Naive B cell (primary cell): ENCODE measurements at regions not wholly inside any gene's neighbourhood (a gene's known extent, or its start where the extent isn't known, plus 50 kb on each side); places are given as distances from the start of the nearest gene placed in this dataset.

Experiments
- ATAC-seq, 2 donors: fragments of 150-1000 bp; cut with Tn5 transposase; 2 replicates each; pipeline ENCODE4 v1.10.0; 2021; ENCODE audit warnings: low read depth in 2 of 2, mild to moderate bottlenecking in 2 of 2, moderate library complexity in 2 of 2
- DNase-seq: peaks from one replicate; pipeline ENCODE4 v3.0.0; 2022
- H3K27ac Mint-ChIP-seq, 6 donors: one replicate each; pipeline ENCODE4 v1.8.0; 2020 to 2022; ENCODE audit warnings: mild to moderate bottlenecking in 6 of 6, mixed read lengths in 6 of 6, moderate library complexity in 5 of 6, inconsistent platforms in 2 of 6
- H3K27me3 Mint-ChIP-seq, 3 donors: one replicate each; pipeline ENCODE4 v1.8.0; 2021 to 2022; ENCODE audit warnings: mixed read lengths in 3 of 3, mild to moderate bottlenecking in 1 of 3
- H3K36me3 Mint-ChIP-seq, 2 donors: one replicate each; pipeline ENCODE4 v1.8.0; 2020 to 2022; ENCODE audit warnings: mixed read lengths in 2 of 2, inconsistent platforms in 1 of 2, mild to moderate bottlenecking in 1 of 2
- H3K4me1 Mint-ChIP-seq, 3 donors: one replicate each; pipeline ENCODE4 v1.8.0; 2020 to 2022; ENCODE audit warnings: mixed read lengths in 3 of 3, inconsistent platforms in 1 of 3, mild to moderate bottlenecking in 1 of 3, moderate library complexity in 1 of 3
- H3K4me3 Mint-ChIP-seq, 8 donors: one replicate each; pipeline ENCODE4 v1.8.0; 2020 to 2022; ENCODE audit warnings: mild to moderate bottlenecking in 8 of 8, mixed read lengths in 8 of 8, moderate library complexity in 8 of 8, inconsistent platforms in 2 of 8
- H3K9me3 Mint-ChIP-seq, 7 donors: one replicate each; pipeline ENCODE4 v1.8.0; 2020 to 2022; ENCODE audit warnings: mixed read lengths in 7 of 7, mild to moderate bottlenecking in 5 of 7, inconsistent platforms in 2 of 7, moderate library complexity in 1 of 7

DNA sequence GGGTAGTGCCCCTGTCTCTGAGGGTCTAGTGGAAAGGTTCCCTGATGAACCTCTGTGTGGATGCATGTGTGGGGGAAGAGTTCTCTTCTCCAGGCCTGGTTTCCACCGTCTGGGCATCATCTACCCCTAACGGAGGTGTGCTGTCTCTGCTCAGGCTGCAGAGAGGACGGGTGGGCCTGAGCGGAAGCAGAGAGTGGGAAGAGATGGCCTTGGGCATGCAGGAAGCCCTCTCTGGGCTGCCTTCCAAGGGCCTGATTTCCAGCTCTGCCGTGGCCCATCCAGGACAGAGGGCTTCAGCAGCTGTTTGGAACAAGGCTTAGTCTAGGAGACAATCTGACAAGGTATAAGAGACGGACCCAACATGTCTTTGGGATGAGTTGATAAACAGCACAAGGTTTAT, 220.1 kb upstream of the DTNBP1 start:
- no peak for DNase-seq
- no peak for ATAC-seq
- peak overlapping the region in 2 of 6 donors; percentile 24 to 60 for H3K27ac Mint-ChIP-seq
- H3K36me3 Mint-ChIP-seq: peaks cover 0 to 5% of the 10 kb centered on the region in 2 donors
- H3K4me3 Mint-ChIP-seq: no peak overlapping the region
- peaks cover 0 to 4% (median 2%) of the 10 kb centered on the region in 7 donors for H3K9me3 Mint-ChIP-seq
- H3K4me1 Mint-ChIP-seq: peaks cover 37 to 63% (median 51%) of the 10 kb centered on the region in 3 donors
- H3K27me3 Mint-ChIP-seq: no peaks in the 10 kb centered on the region

DNA sequence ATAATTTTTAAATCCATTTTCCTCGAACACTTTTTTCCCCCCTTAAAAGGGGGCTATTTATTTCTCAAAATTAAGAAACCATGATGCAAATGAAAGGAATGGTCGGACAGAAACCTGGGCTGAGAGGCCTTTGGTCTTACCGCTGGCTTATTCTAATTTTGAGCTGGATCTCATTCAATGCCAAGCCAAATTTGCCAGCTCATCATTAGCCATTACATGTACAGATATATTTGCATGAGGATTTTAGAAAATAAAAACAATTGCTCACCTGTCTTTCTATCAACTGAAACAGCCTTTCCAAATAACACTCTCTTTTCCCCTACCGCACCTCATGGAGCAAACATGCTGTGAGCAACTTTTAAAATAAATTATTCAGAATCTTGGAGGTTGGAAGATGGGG, 219.5 kb upstream of the DTNBP1 start:
- H3K27me3 Mint-ChIP-seq: no peaks in the 10 kb centered on the region
- peaks cover 32 to 63% (median 50%) of the 10 kb centered on the region in 3 donors for H3K4me1 Mint-ChIP-seq
- H3K9me3 Mint-ChIP-seq: peaks cover 0 to 4% (median 2%) of the 10 kb centered on the region in 7 donors
- DNase-seq (no peak), ATAC-seq (no peak)
- peak overlapping the region in 4 of 6 donors; percentile 26 to 90 (median 55) for H3K27ac Mint-ChIP-seq
- peak overlapping the region in 1 of 8 donors; percentile 10 for H3K4me3 Mint-ChIP-seq
- peaks cover 0 to 5% of the 10 kb centered on the region in 2 donors for H3K36me3 Mint-ChIP-seq

DNA sequence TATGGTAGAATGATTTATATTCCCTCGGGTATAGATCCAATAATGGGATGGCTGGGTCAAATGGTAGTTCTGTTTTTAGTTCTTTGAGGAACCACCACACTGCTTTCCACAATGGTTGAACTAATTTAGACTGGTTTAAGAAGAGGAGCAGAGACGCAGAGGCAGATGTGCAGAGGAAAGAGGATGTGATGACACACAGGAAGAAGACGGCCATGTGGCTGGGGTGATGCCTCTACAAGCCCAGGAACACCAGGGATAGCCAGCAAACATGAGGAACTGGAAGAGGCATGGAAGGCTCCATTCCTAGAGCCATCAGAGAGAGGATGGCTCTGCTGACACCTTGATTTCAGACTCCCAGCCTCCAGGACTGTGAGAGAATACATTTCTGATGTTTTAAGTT, 218.3 kb upstream of the DTNBP1 start:
- Mint-ChIP-seq H3K4me1 (peaks cover 22 to 63% (median 49%) of the 10 kb centered on the region in 3 donors), H3K4me3 (peak overlapping the region in 2 of 8 donors; percentile 63), H3K9me3 (peaks cover 0 to 4% (median 2%) of the 10 kb centered on the region in 7 donors), H3K36me3 (peaks cover 0 to 5% of the 10 kb centered on the region in 2 donors), H3K27me3 (no peaks in the 10 kb centered on the region), H3K27ac (peak overlapping the region in 2 of 6 donors; percentile 23 to 78)
- DNase-seq: no peak
- peak in 1 of 2 donors; percentile 46 for ATAC-seq

DNA sequence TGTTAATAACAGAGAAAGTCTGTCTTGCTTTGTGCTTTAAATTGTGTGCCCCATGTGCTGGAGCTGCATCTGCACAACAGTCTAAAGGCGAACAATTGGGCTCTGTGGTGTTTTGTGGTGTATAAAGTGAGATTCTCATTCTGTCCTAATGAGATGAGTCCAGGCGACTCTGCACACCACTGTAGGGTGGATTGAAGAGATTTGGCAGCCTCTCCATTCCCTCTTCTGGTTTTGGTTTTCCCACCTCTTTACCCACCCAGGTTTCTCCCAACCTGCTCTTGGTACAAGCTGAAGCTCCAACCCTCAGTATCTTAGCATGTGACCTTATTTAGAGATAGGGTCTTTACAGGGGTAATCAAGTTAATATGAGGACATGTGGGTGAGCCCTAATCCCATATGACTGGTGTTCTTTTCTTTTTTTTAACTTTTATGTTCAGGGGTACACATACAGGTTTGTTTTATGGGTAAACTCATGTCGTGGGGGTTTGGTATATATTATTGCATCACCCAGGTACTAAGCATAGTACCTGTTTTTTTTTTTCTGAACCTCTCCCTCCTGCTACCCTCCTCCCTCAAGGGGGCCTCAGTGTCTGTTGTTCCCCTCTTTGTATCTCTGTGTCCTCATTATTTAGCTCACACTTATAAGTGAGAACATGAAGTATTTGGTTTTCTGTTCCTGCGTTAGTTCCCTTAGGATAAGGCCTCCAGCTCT, 217.6 kb upstream of the DTNBP1 start:
- Mint-ChIP-seq H3K4me3 (peak overlapping the region in 7 of 8 donors; percentile 12 to 85 (median 63)), H3K9me3 (peaks cover 0 to 4% (median under 1%) of the 10 kb centered on the region in 7 donors), H3K27me3 (no peaks in the 10 kb centered on the region), H3K27ac (peak overlapping the region in 4 of 6 donors; percentile 78 to 88 (median 86)), H3K36me3 (no peaks in the 10 kb centered on the region), H3K4me1 (peaks cover 21 to 59% (median 46%) of the 10 kb centered on the region in 3 donors)
- DNase-seq (no peak), ATAC-seq (peak in 1 of 2 donors; percentile 21)

DNA sequence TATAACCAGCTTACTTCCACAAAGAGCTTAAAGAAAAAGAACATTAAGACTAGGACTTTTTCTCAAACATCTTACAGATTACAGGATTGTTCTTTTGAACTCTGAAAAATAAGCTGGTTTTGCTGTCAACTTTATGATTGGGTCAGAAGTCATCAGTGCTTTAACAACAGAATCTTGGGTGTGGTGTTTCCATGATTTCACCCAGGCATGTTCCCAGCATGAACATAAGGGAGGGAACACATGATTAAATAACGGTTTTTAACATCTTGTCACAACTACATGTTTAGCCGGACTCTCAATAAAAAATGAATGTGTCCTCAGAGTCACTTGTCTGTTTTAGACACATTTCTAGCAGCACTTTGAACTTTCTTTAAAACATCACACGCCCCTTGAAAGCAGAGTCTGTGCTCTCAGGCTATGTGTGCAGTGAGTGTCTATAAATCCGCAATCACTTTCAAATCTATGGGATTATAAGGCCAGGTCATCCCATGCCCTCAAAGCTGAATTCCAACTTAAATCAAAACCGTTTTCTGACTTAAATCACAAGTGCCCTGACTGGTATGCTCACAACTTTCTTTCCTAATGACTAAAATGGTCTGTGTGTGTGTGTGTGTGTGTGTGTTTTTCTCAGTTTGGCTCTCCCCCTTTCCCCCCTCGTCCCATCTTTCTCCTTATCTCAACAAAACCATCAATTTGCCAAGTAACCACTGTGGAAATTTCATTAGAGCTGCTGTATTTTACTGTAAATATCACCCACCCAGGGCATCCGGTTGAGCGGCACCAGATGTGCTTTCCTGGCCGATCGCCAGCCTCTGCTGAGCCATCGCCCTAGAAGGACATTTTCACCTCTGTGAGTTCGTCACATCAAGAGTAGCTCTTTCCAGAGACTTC, 216.8 kb upstream of the DTNBP1 start:
- H3K27me3 Mint-ChIP-seq: no peaks in the 10 kb centered on the region
- ATAC-seq: peak; percentile 89 to 90
- peak; percentile 52 for DNase-seq
- H3K4me1 Mint-ChIP-seq: peaks cover 21 to 52% (median 40%) of the 10 kb centered on the region in 3 donors
- no peaks in the 10 kb centered on the region for H3K36me3 Mint-ChIP-seq
- peak overlapping the region in 7 of 8 donors; percentile 12 to 85 (median 63) for H3K4me3 Mint-ChIP-seq
- peak overlapping the region in 5 of 6 donors; percentile 21 to 88 (median 85) for H3K27ac Mint-ChIP-seq
- peaks cover 0 to 4% (median 0%) of the 10 kb centered on the region in 7 donors for H3K9me3 Mint-ChIP-seq

DNA sequence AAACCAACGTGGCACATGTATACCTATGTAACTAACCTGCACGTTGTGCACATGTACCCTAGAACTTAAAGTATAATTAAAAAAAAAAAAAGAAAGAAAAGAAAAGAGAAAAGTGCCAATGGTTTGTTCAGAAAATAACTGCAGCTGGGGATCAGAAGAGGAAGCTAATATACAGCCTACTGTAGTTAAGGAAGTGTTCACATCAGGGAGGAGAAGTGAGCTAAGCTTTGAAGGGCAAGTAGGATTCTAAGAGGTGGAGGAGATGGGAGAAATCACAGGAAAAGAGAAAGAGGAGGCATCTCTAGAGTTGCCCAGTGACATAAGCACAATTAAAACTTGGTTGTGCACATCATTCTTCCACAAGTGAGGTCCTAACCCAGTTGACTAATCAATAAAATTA, 214.4 kb upstream of the DTNBP1 start:
- peak overlapping the region in 2 of 8 donors; percentile 34 to 54 for H3K4me3 Mint-ChIP-seq
- no peaks in the 10 kb centered on the region for H3K27me3 Mint-ChIP-seq
- ATAC-seq (no peak), DNase-seq (no peak)
- peaks cover 21 to 52% (median 41%) of the 10 kb centered on the region in 3 donors for H3K4me1 Mint-ChIP-seq
- peak overlapping the region in 1 of 6 donors; percentile 24 for H3K27ac Mint-ChIP-seq
- H3K9me3 Mint-ChIP-seq: peaks cover 0 to 4% (median 0%) of the 10 kb centered on the region in 7 donors
- H3K36me3 Mint-ChIP-seq: no peaks in the 10 kb centered on the region

DNA sequence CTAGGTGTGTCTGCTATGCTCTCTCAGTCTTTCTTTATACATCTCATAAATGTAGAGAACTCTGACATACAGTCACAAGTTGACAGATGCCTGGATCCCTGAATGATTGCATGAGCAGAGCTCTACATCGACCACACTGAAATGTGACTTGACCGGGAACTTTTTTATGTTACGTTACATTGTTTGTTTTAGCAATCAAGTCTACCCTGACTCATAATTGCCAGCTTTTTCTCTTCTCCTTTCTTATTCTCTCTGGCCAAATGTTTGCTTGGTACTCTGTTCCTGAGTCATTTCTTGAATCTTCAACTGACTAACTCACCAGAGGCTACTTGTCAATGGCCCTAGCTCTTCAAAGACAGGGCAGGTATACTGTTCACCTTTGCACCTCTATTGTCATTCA, 213.6 kb upstream of the DTNBP1 start:
- ATAC-seq: no peak
- no peak for DNase-seq
- H3K36me3 Mint-ChIP-seq: no peaks in the 10 kb centered on the region
- peak overlapping the region in 1 of 6 donors; percentile 12 for H3K27ac Mint-ChIP-seq
- H3K27me3 Mint-ChIP-seq: peaks cover 0 to 2% (median 0%) of the 10 kb centered on the region in 3 donors
- no peak overlapping the region for H3K4me3 Mint-ChIP-seq
- peaks cover 21 to 48% (median 41%) of the 10 kb centered on the region in 3 donors for H3K4me1 Mint-ChIP-seq
- H3K9me3 Mint-ChIP-seq: peaks cover 0 to 4% (median 0%) of the 10 kb centered on the region in 7 donors

DNA sequence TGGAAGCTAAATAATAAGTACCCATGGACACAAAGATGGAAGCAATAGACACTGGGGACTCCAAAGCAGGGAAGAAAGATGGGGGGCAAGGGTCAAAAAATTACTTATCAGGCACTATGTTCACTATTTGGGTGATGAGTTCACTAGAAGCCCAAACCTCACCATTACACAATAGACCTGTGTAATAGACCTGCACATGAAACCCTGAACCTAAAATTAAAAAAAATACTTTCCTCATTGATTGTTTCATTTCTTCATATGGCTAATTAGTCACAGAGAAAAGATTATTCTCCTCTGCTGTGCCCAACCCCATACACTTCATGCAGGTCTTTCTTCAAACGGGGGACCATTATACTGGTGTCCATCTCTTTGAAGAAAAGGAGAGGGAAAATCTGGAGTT, 213.0 kb upstream of the DTNBP1 start:
- H3K27me3 Mint-ChIP-seq: peaks cover 0 to 6% (median 0%) of the 10 kb centered on the region in 3 donors
- no peaks in the 10 kb centered on the region for H3K36me3 Mint-ChIP-seq
- peaks cover 16 to 42% (median 35%) of the 10 kb centered on the region in 3 donors for H3K4me1 Mint-ChIP-seq
- no peak overlapping the region for H3K27ac Mint-ChIP-seq
- H3K9me3 Mint-ChIP-seq: no peaks in the 10 kb centered on the region
- DNase-seq (no peak), ATAC-seq (no peak)
- H3K4me3 Mint-ChIP-seq: no peak overlapping the region

DNA sequence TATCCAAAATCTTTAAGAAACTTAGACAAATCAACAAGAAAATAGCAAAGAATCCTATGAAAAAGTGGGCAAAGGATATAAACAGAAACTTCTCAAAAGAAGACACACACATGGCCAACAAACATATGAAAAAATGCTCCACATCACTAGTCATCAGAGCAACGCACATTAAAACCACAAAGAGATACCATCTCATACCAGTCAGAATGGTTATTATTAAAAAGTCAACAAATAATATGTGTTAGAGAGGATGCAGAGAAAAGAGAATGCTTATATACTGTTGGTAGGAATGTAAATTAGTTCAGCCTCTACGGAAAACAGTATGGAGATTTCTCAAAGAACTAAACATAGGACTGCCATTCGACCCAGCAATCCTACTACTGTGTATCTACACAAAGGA, 212.0 kb upstream of the DTNBP1 start:
- Mint-ChIP-seq H3K4me3 (no peak overlapping the region), H3K4me1 (peaks cover 7 to 33% (median 25%) of the 10 kb centered on the region in 3 donors), H3K27ac (peak overlapping the region in 1 of 6 donors; percentile 50), H3K36me3 (no peaks in the 10 kb centered on the region), H3K9me3 (no peaks in the 10 kb centered on the region), H3K27me3 (peaks cover 0 to 7% (median 6%) of the 10 kb centered on the region in 3 donors)
- no peak for ATAC-seq
- DNase-seq: no peak

DNA sequence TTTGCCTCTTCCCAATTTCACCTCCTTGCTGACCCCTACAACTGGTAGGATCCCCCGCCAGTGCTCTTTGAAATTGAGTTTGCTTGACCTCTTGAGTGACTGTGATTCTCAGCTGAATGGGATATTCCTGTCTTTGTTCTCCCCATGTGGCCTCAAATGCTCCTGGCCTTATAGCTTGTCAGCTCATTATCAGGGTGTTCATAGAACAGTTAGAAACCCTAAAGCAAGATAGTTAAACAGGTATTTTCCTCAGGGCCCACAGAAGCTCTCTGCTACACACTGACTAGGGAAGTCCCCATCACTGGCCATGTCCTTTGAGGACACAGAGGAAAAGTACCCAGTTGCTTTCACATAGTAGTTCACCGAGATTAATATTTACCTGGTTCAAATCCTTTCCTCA, 211.5 kb upstream of the DTNBP1 start:
- no peaks in the 10 kb centered on the region for H3K36me3 Mint-ChIP-seq
- peaks cover 2 to 28% (median 23%) of the 10 kb centered on the region in 3 donors for H3K4me1 Mint-ChIP-seq
- ATAC-seq (no peak), DNase-seq (no peak)
- peak overlapping the region in 1 of 8 donors; percentile 47 for H3K4me3 Mint-ChIP-seq
- no peaks in the 10 kb centered on the region for H3K9me3 Mint-ChIP-seq
- H3K27me3 Mint-ChIP-seq: peaks cover 0 to 7% (median 6%) of the 10 kb centered on the region in 3 donors
- H3K27ac Mint-ChIP-seq: no peak overlapping the region

DNA sequence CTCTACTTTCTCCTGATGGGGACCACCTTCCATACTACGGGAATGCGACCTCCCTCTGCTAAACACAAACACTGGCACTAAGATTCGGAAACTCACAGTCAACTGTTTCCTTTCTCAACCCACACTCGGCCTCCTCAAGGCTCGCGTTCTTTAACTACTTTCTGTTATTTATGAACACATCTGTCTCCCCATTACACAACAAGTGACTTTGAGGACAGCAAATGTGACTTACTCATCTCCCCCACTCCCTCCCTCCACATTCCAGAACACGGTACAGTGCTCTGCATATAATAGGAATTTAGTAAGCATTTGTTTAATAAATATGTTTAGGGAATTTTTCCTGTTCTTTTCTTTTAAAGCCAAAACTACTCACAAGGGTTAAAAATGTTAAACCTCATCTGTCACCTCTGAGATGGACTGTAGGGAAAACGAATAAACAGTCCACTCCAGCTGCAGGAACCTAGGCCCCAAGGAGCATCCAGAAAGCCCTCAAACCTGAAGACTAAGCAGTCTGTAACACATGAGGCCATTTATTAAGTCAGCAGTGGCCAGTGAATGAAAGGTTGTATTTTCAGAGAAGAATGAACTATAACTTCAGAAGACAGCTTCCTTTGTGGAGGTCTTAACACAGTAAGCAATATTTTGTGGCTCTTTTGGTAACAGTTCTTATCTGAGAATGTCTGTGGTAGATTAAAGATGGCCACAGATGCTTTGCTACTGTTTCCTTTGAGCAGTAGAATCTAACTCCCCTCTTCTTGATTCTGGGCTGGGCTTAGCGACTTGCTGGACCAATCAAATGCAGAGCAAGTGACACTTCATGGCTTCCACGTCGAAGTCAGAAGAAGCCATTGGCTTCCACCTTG, 209.6 kb upstream of the DTNBP1 start:
- DNase-seq (no peak), ATAC-seq (no peak)

DNA sequence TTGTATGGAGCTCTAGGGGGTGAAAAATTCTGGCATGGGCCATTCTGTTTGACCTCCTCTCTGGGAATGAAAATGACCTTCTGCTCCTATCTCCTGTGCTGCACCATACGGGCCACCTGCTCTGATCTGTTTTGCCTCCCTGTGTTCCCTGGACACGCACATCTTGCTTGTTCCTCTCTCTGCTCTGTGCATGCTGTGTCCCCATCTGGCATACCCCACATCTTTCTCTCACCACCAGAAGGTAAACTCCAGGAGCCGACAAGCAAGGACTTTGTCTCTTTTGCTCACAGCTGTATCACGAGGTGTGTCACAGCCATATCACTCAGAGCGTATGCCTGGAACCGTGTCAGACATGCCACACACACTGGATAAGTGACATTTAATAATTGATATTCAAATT, 208.4 kb upstream of the DTNBP1 start:
- Mint-ChIP-seq H3K4me1 (peaks cover 0 to 4% (median 3%) of the 10 kb centered on the region in 3 donors), H3K4me3 (no peak overlapping the region), H3K27ac (no peak overlapping the region), H3K36me3 (no peaks in the 10 kb centered on the region), H3K27me3 (peaks cover 0 to 7% (median 6%) of the 10 kb centered on the region in 3 donors), H3K9me3 (no peaks in the 10 kb centered on the region)
- DNase-seq: no peak
- no peak for ATAC-seq

More for the DNA sequence above, 209.6 kb upstream of the DTNBP1 start:
- H3K27me3 Mint-ChIP-seq: peaks cover 0 to 7% (median 6%) of the 10 kb centered on the region in 3 donors
- H3K36me3 Mint-ChIP-seq: no peaks in the 10 kb centered on the region
- no peak overlapping the region for H3K4me3 Mint-ChIP-seq
- H3K4me1 Mint-ChIP-seq: peaks cover 2 to 15% (median 13%) of the 10 kb centered on the region in 3 donors
- H3K9me3 Mint-ChIP-seq: no peaks in the 10 kb centered on the region
- no peak overlapping the region for H3K27ac Mint-ChIP-seq
